ENCODE measurements at regions not wholly inside any gene's neighbourhood (a gene's known extent, or its start where the extent isn't known, plus 50 kb on each side); places are given as distances from the start of the nearest gene placed in this dataset.

DNA sequence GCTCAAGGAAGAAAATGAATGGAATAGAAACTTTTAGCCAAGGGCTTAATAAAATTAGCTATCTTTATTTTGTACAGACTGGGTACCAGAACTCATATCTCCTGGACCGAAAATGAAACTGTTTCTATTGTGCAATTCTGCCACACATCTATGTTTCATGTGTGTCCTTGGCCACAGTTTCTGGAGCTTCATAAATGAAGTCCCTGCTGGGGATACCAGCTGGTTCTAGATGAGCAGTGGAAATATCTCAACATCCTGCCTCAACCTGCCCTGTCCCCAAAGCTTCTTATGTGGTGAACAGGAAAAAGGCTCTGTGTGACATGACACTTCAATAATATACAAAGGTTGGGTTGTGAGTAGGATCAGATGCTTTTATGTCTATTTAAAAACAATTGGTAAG, 310.1 kb upstream of the SORCS1 start:
- CTCF ChIA-PET, result no interaction called here
- TF ChIP-seq NFYB (CRISPR knock-in tag; conservative IDR thresholded peaks at IDR 0.05; ENCODE audit: low read depth), result no peak
- no peak for TF ChIP-seq ERG (CRISPR knock-in tag; IDR thresholded peaks at IDR 0.05)
- no peak for TF ChIP-seq SMAD4 (CRISPR knock-in tag; IDR thresholded peaks at IDR 0.05)
- no peak for TF ChIP-seq NFATC4 (CRISPR knock-in tag; IDR thresholded peaks at IDR 0.05)
- no peak for TF ChIP-seq ZNF671 (CRISPR knock-in tag; IDR thresholded peaks at IDR 0.05)
- TF ChIP-seq ZNF416 (CRISPR knock-in tag; IDR thresholded peaks at IDR 0.05), result no peak
- no peak for TF ChIP-seq KAT7 (CRISPR knock-in tag; IDR thresholded peaks at IDR 0.05; ENCODE audit: borderline replicate concordance)
- no peak for TF ChIP-seq PRRX2 (CRISPR knock-in tag; IDR thresholded peaks at IDR 0.05)
- no peak for TF ChIP-seq ZNF121 (CRISPR knock-in tag; IDR thresholded peaks at IDR 0.05)
- Mint-ChIP-seq H3K27me3 (ENCODE audit: low read depth) (peaks cover 2% of the 10 kb centered on the region; the same call in 1 of the 2 replicates), H3K9me3 (peaks cover 4% of the 10 kb centered on the region), H3K4me3 (no peak overlapping the region), H3K4me1 (peaks cover 9% of the 10 kb centered on the region; the same call in 1 of the 2 replicates), H3K27ac (no peak overlapping the region), H3K36me3 (no peaks in the 10 kb centered on the region; the same call in 1 of the 2 replicates)
- DNase-seq (ENCODE audit: low spot score), result no peak
- no peak for ATAC-seq
- POLR2A ChIA-PET, result no interaction called here

GRCh38 chr10:107473225-107473624, 308.7 kb upstream of the SORCS1 start:
- H3K27ac Mint-ChIP-seq, result no peak overlapping the region
- ATAC-seq (no peak), DNase-seq (ENCODE audit: low spot score) (no peak)
- ChIA-PET POLR2A (no interaction called here), CTCF (no interaction called here)
- TF ChIP-seq KAT7 (CRISPR knock-in tag; IDR thresholded peaks at IDR 0.05; ENCODE audit: borderline replicate concordance) (no peak), ZSCAN18 (CRISPR knock-in tag; IDR thresholded peaks at IDR 0.05) (no peak), TEAD1 (CRISPR knock-in tag; IDR thresholded peaks at IDR 0.05) (no peak), AR (CRISPR knock-in tag; IDR thresholded peaks at IDR 0.05) (no peak), CBFB (CRISPR knock-in tag; IDR thresholded peaks at IDR 0.05; ENCODE audit: low read depth) (no peak)
- no peaks in the 10 kb centered on the region for H3K27me3 Mint-ChIP-seq (ENCODE audit: low read depth)
- peaks cover 9% of the 10 kb centered on the region; the same call in 1 of the 2 replicates for H3K4me1 Mint-ChIP-seq
- H3K4me3 Mint-ChIP-seq, result no peak overlapping the region
- H3K36me3 Mint-ChIP-seq, result no peaks in the 10 kb centered on the region
- no peaks in the 10 kb centered on the region for H3K9me3 Mint-ChIP-seq

DNA sequence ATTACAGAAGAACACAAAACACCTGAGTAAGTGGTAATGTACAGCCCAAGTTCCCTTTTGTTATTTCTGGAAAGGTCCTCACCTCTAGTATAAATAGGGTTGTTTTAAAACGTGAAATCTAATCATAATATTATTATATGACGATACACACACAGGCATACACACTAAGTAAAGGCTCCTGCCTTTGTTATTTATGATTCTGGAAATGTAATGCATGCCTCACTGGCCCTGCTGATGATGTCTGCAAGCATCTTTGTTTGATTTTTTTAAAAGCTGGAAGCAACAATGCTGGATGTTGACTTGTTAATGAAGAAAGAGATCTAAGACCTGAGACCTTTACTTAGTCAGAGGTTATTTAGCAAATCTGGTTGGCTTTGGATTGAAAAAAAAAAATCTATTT, 307.4 kb upstream of the SORCS1 start:
- TF ChIP-seq ZNF425 (CRISPR knock-in tag; conservative IDR thresholded peaks at IDR 0.05) (no peak), ZNF232 (CRISPR knock-in tag; IDR thresholded peaks at IDR 0.05) (no peak), CBFB (CRISPR knock-in tag; IDR thresholded peaks at IDR 0.05; ENCODE audit: low read depth) (no peak), GABPB1 (CRISPR knock-in tag; IDR thresholded peaks at IDR 0.05) (no peak), FOXP1 (CRISPR knock-in tag; IDR thresholded peaks at IDR 0.05; ENCODE audit: borderline replicate concordance) (no peak), IRF2 (CRISPR knock-in tag; IDR thresholded peaks at IDR 0.05; ENCODE audit: borderline replicate concordance, low read depth) (no peak), ZNF263 (CRISPR knock-in tag; IDR thresholded peaks at IDR 0.05; ENCODE audit: low read depth) (no peak), NR1H2 (CRISPR knock-in tag; IDR thresholded peaks at IDR 0.05) (no peak), CREB1 (CRISPR knock-in tag; IDR thresholded peaks at IDR 0.05) (no peak), JUN (CRISPR knock-in tag; IDR thresholded peaks at IDR 0.05) (no peak)
- TF ChIP-seq, protein P1, sequence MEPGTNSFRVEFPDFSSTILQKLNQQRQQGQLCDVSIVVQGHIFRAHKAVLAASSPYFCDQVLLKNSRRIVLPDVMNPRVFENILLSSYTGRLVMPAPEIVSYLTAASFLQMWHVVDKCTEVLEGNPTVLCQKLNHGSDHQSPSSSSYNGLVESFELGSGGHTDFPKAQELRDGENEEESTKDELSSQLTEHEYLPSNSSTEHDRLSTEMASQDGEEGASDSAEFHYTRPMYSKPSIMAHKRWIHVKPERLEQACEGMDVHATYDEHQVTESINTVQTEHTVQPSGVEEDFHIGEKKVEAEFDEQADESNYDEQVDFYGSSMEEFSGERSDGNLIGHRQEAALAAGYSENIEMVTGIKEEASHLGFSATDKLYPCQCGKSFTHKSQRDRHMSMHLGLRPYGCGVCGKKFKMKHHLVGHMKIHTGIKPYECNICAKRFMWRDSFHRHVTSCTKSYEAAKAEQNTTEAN (CRISPR knock-in tag; IDR thresholded peaks at IDR 0.05), result no peak
- H3K27me3 Mint-ChIP-seq (ENCODE audit: low read depth), result no peaks in the 10 kb centered on the region
- ChIA-PET CTCF (interaction anchor here (0.5 kb wide), 1 partner anchor 395 kb away, joined by 3 read pairs; no protein-coding TSS in a partner anchor), POLR2A (no interaction called here)
- DNase-seq (ENCODE audit: low spot score) (no peak), ATAC-seq (no peak)
- no peaks in the 10 kb centered on the region for H3K9me3 Mint-ChIP-seq
- H3K36me3 Mint-ChIP-seq, result no peaks in the 10 kb centered on the region
- H3K4me3 Mint-ChIP-seq, result no peak overlapping the region
- peaks cover 9% of the 10 kb centered on the region; the same call in 1 of the 2 replicates for H3K4me1 Mint-ChIP-seq
- no peak overlapping the region for H3K27ac Mint-ChIP-seq

All from WTC11 (cell line).